Inflammatory macrophage (primary cell): ENCODE measurements at regions not wholly inside any gene's neighbourhood (a gene's known extent, or its start where the extent isn't known, plus 50 kb on each side); places are given as distances from the start of the nearest gene placed in this dataset.
"Not testable (repeated sequence)": the region's sequence is repeated elsewhere in the genome, so short reads cannot be mapped to it uniquely, and the experiment has no call there.

ENCODE experiments used
- DNase-seq, 2 donors: peaks; one replicate each; pipeline ENCODE4 v3.0.0-alpha.2; 2020 to 2022

- DNase-seq: no peak
These were observed 99.2 kb upstream of the PALMD start for GRCh38 chr1:99546432-99547416.

- no peak for DNase-seq
These were observed 96.8 kb upstream of the PALMD start for GRCh38 chr1:99548943-99549605.

- DNase-seq: no peak
These were observed 95.7 kb upstream of the PALMD start for GRCh38 chr1:99550198-99550597.

- DNase-seq: no peak
These were observed 93.9 kb upstream of the PALMD start for GRCh38 chr1:99551812-99552614.

- DNase-seq: no peak
These were observed 92.6 kb upstream of the PALMD start for GRCh38 chr1:99553301-99553700.

GRCh38 chr1:99553819-99554218, 92.1 kb upstream of the PALMD start:
- not testable (repeated sequence) for DNase-seq

GRCh38 chr1:99554727-99555126, 91.2 kb upstream of the PALMD start:
- DNase-seq: no peak

- DNase-seq: no peak
These were observed 88.2 kb upstream of the PALMD start for GRCh38 chr1:99557546-99558202.

GRCh38 chr1:99559166-99559565, 86.7 kb upstream of the PALMD start:
- no peak for DNase-seq

- no peak for DNase-seq
These were observed 85.5 kb upstream of the PALMD start for GRCh38 chr1:99560207-99561040.

GRCh38 chr1:99561952-99562351, 84.0 kb upstream of the PALMD start:
- DNase-seq: no peak

- DNase-seq: no peak
These were observed 80.2 kb upstream of the PALMD start for GRCh38 chr1:99565606-99566289.

- no peak for DNase-seq
These were observed 79.5 kb upstream of the PALMD start for GRCh38 chr1:99566290-99567021.

- DNase-seq: no peak
These were observed 75.3 kb upstream of the PALMD start for GRCh38 chr1:99570486-99571089.

- no peak for DNase-seq
These were observed 74.7 kb upstream of the PALMD start for GRCh38 chr1:99571092-99571734.

GRCh38 chr1:99573431-99574217, 72.3 kb upstream of the PALMD start:
- no peak for DNase-seq

- DNase-seq: no peak
These were observed 68.6 kb upstream of the PALMD start for GRCh38 chr1:99577313-99577712.

- no peak for DNase-seq
These were observed 66.2 kb upstream of the PALMD start for GRCh38 chr1:99579691-99580172.
